Keratinocyte (primary cell): ENCODE measurements at regions not wholly inside any gene's neighbourhood (a gene's known extent, or its start where the extent isn't known, plus 50 kb on each side); places are given as distances from the start of the nearest gene placed in this dataset.
"Not testable (repeated sequence)": the region's sequence is repeated elsewhere in the genome, so short reads cannot be mapped to it uniquely, and the experiment has no call there.

ENCODE experiments used
- DNase-seq: peaks from one replicate; pipeline ENCODE4 v3.0.0-alpha.2; 2011; ENCODE audit warnings: low read depth, missing footprints, low spot score
- FAIRE-seq: peaks from 2 replicates; lab custom pipeline; 2011; peaks lifted over from hg19 to GRCh38; lab: Jason Lieb, UNC
- H2AFZ ChIP-seq: 2 replicates; pipeline ENCODE4 v1.6.0; 2012; ENCODE audit warnings: low read length, control low read depth, inconsistent platforms; ENCODE audit not compliant: control insufficient read depth
- H3K27ac ChIP-seq: 2 replicates; pipeline ENCODE4 v1.5.1; 2011; ENCODE audit warnings: low read length; ENCODE audit not compliant: control insufficient read depth, insufficient read depth
- H3K27me3 ChIP-seq: 3 replicates; pipeline ENCODE4 v1.6.0; 2011; ENCODE audit warnings: low read length; ENCODE audit not compliant: control insufficient read depth, insufficient read depth; ENCODE audit errors: extremely low read depth
- H3K36me3 ChIP-seq, 2 experiments: 2 replicates in 1 of 2; 3 replicates in 1 of 2; pipeline ENCODE4 v1.5.1; 2011; ENCODE audit warnings: low read length in 2 of 2, mild to moderate bottlenecking in 1 of 2; ENCODE audit not compliant: control insufficient read depth in 2 of 2, insufficient read depth in 2 of 2; ENCODE audit errors: extremely low read depth in 1 of 2
- H3K4me1 ChIP-seq: 3 replicates; pipeline ENCODE4 v1.5.1; 2011; ENCODE audit warnings: low read length; ENCODE audit not compliant: control insufficient read depth, insufficient read depth; ENCODE audit errors: extremely low read depth
- H3K4me2 ChIP-seq: 3 replicates; pipeline ENCODE4 v1.6.0; 2011; ENCODE audit warnings: low read depth, low read length; ENCODE audit not compliant: control insufficient read depth, insufficient read depth; ENCODE audit errors: extremely low read depth
- H3K4me3 ChIP-seq, 3 experiments: fragments of 200-600 bp in 1 of 3; sonication (generic) in 1 of 3; 2 replicates in 2 of 3; 3 replicates in 1 of 3; pipeline ENCODE4 v1.5.1; 2011 to 2016; ENCODE audit warnings: low read length in 3 of 3, mild to moderate bottlenecking in 3 of 3, control low read depth in 2 of 3, inconsistent platforms in 1 of 3, low read depth in 1 of 3, mixed read lengths in 1 of 3, mixed run types in 1 of 3, moderate library complexity in 1 of 3; ENCODE audit not compliant: control insufficient read depth in 2 of 3, insufficient read depth in 2 of 3; ENCODE audit errors: extremely low read depth in 1 of 3
- H3K79me2 ChIP-seq: 2 replicates; pipeline ENCODE4 v1.6.0; 2012; ENCODE audit warnings: low read length; ENCODE audit not compliant: control insufficient read depth, insufficient read depth
- H3K9ac ChIP-seq: 3 replicates; pipeline ENCODE4 v1.6.0; 2011; ENCODE audit warnings: low read length; ENCODE audit not compliant: control insufficient read depth, insufficient read depth; ENCODE audit errors: extremely low read depth
- H3K9me1 ChIP-seq: 3 replicates; pipeline ENCODE4 v1.6.0; 2011; ENCODE audit warnings: low read length; ENCODE audit not compliant: control insufficient read depth, insufficient read depth; ENCODE audit errors: extremely low read depth
- H3K9me3 ChIP-seq: 2 replicates; pipeline ENCODE4 v1.5.1; 2012; ENCODE audit warnings: low read depth, low read length; ENCODE audit not compliant: control insufficient read depth
- H4K20me1 ChIP-seq: 3 replicates; pipeline ENCODE4 v1.6.0; 2011; ENCODE audit warnings: low read length; ENCODE audit not compliant: control insufficient read depth, insufficient read depth; ENCODE audit errors: extremely low read depth
- EZH2 ChIP-seq: IDR thresholded peaks from one replicate; pipeline ENCODE4 v1.6.1; 2012; ENCODE audit warnings: inconsistent platforms, mild to moderate bottlenecking, low read length, moderate library complexity
- dilution Hi-C: fragments of 300-500 bp; cut with MboI; formaldehyde crosslinking; loops from one replicate; pipeline ENCODE4 v1.7.0; 2020; ENCODE audit warnings: low sequenced_read_pairs; ENCODE audit not compliant: extremely low pct_ligation_motif_present
- TF ChIP-seq, protein P1 (sequence below), 3 experiments: IDR thresholded peaks in 1 of 3; conservative IDR thresholded peaks in 1 of 3; optimal IDR thresholded peaks in 1 of 3; 2 replicates in 2 of 3; 3 replicates in 1 of 3; pipeline versions ENCODE3 to v1.5.1; 2011; ENCODE audit warnings: low read length in 3 of 3, mild to moderate bottlenecking in 3 of 3, moderate library complexity in 2 of 3, control low read depth in 1 of 3, inconsistent platforms in 1 of 3; ENCODE audit not compliant: insufficient read depth in 2 of 3; ENCODE audit errors: extremely low read depth in 1 of 3

DNA sequence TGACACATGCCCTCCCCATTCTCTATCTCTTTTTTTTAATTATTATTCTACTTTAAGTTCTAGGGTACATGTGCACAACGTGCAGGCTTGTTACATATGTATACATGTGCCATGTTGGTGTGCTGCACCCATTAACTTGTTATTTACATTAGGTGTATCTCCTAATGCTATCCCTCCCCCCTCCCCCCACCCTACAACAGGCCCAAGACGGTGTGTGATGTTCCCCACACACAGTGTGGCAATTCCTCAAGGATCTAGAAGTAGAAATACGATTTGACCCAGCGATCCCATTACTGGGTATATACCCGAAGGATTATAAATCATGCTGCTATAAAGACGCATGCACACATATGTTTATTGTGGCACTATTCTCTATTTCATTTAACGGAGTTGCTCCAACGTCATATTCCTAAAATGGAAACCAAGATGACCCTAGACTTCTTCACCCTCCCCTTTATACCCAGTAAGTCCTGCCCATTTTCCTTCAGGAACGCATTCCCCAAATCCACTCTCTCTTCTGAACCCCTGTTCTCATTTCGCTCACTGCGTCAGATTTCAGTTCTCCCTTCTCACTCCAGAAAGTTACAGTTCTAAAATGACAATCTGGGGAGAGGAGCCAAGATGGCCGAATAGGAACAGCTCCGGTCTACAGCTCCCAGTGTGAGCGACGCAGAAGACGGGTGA lies 175.6 kb downstream of the MEX3B start:
- H3K79me2 ChIP-seq, FAIRE-seq, H3K4me1 ChIP-seq, H3K27me3 ChIP-seq, DNase-seq, dilution Hi-C loops, H3K9ac ChIP-seq, H3K9me3 ChIP-seq, H3K4me2 ChIP-seq, H3K27ac ChIP-seq, H3K9me1 ChIP-seq, H3K4me3 ChIP-seq, H2AFZ ChIP-seq, H3K36me3 ChIP-seq, H4K20me1 ChIP-seq: not testable (repeated sequence)

GRCh38 chr15:81869161-81869954 lies 176.5 kb downstream of the MEX3B start:
- no peaks in the 10 kb centered on the region for H3K4me1 ChIP-seq
- no peak overlapping the region for H3K27ac ChIP-seq
- TF ChIP-seq EZH2 = no peak
- TF ChIP-seq, protein P1, sequence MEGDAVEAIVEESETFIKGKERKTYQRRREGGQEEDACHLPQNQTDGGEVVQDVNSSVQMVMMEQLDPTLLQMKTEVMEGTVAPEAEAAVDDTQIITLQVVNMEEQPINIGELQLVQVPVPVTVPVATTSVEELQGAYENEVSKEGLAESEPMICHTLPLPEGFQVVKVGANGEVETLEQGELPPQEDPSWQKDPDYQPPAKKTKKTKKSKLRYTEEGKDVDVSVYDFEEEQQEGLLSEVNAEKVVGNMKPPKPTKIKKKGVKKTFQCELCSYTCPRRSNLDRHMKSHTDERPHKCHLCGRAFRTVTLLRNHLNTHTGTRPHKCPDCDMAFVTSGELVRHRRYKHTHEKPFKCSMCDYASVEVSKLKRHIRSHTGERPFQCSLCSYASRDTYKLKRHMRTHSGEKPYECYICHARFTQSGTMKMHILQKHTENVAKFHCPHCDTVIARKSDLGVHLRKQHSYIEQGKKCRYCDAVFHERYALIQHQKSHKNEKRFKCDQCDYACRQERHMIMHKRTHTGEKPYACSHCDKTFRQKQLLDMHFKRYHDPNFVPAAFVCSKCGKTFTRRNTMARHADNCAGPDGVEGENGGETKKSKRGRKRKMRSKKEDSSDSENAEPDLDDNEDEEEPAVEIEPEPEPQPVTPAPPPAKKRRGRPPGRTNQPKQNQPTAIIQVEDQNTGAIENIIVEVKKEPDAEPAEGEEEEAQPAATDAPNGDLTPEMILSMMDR (optimal IDR thresholded peaks at IDR 0.05 in 1 of 3, IDR thresholded peaks at IDR 0.05 in 1 of 3, conservative IDR thresholded peaks at IDR 0.05 in 1 of 3; ENCODE audit: extremely low read depth in 1 of 3, insufficient read depth in 2 of 3, low read length in 3 of 3) = no peak
- H3K4me3 ChIP-seq = no peak overlapping the region
- DNase-seq (no peak), FAIRE-seq (no peak)
- no peaks in the 10 kb centered on the region for H4K20me1 ChIP-seq
- peaks cover 2% of the 10 kb centered on the region for H3K9me3 ChIP-seq
- H3K79me2 ChIP-seq = no peaks in the 10 kb centered on the region
- no peak overlapping the region for H2AFZ ChIP-seq
- no peak overlapping the region for H3K4me2 ChIP-seq
- H3K36me3 ChIP-seq = no peaks in the 10 kb centered on the region
- no peak overlapping the region for H3K9ac ChIP-seq
- no peaks in the 10 kb centered on the region for H3K9me1 ChIP-seq
- dilution Hi-C loops = no loop called here
- H3K27me3 ChIP-seq = no peaks in the 10 kb centered on the region
